ENCODE measurements at regions not wholly inside any gene's neighbourhood (a gene's known extent, or its start where the extent isn't known, plus 50 kb on each side); places are given as distances from the start of the nearest gene placed in this dataset.

- TF ChIP-seq RXRA (IDR thresholded peaks at IDR 0.05; ENCODE audit: borderline replicate concordance, low read depth) = no peak
- no peak for TF ChIP-seq ZBTB33 (IDR thresholded peaks at IDR 0.05; ENCODE audit: borderline replicate concordance, low read depth)
- no peak for TF ChIP-seq SIN3A (IDR thresholded peaks at IDR 0.05; ENCODE audit: borderline replicate concordance, low read depth, low read length)
- TF ChIP-seq CHD2 (IDR thresholded peaks at IDR 0.05; ENCODE audit: low read length, partially characterized antibody) = no peak
- no peak for TF ChIP-seq MAX (IDR thresholded peaks at IDR 0.05; ENCODE audit: low read depth)
- TF ChIP-seq, protein P1, sequence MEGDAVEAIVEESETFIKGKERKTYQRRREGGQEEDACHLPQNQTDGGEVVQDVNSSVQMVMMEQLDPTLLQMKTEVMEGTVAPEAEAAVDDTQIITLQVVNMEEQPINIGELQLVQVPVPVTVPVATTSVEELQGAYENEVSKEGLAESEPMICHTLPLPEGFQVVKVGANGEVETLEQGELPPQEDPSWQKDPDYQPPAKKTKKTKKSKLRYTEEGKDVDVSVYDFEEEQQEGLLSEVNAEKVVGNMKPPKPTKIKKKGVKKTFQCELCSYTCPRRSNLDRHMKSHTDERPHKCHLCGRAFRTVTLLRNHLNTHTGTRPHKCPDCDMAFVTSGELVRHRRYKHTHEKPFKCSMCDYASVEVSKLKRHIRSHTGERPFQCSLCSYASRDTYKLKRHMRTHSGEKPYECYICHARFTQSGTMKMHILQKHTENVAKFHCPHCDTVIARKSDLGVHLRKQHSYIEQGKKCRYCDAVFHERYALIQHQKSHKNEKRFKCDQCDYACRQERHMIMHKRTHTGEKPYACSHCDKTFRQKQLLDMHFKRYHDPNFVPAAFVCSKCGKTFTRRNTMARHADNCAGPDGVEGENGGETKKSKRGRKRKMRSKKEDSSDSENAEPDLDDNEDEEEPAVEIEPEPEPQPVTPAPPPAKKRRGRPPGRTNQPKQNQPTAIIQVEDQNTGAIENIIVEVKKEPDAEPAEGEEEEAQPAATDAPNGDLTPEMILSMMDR (IDR thresholded peaks at IDR 0.05) = no peak
- TF ChIP-seq YY1 (IDR thresholded peaks at IDR 0.05; ENCODE audit: low read depth) = no peak
- TF ChIP-seq TAF1 (IDR thresholded peaks at IDR 0.05; ENCODE audit: borderline replicate concordance, low read depth, low read length) = no peak
- no peak for TF ChIP-seq NFIC (IDR thresholded peaks at IDR 0.05; ENCODE audit: borderline replicate concordance)
- TF ChIP-seq, protein P2, sequence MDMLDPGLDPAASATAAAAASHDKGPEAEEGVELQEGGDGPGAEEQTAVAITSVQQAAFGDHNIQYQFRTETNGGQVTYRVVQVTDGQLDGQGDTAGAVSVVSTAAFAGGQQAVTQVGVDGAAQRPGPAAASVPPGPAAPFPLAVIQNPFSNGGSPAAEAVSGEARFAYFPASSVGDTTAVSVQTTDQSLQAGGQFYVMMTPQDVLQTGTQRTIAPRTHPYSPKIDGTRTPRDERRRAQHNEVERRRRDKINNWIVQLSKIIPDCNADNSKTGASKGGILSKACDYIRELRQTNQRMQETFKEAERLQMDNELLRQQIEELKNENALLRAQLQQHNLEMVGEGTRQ (IDR thresholded peaks at IDR 0.05; ENCODE audit: borderline replicate concordance, low read depth, low read length) = no peak
- no peak for TF ChIP-seq MXI1 (IDR thresholded peaks at IDR 0.05; ENCODE audit: low read depth, low read length)
- TF ChIP-seq, protein P3, sequence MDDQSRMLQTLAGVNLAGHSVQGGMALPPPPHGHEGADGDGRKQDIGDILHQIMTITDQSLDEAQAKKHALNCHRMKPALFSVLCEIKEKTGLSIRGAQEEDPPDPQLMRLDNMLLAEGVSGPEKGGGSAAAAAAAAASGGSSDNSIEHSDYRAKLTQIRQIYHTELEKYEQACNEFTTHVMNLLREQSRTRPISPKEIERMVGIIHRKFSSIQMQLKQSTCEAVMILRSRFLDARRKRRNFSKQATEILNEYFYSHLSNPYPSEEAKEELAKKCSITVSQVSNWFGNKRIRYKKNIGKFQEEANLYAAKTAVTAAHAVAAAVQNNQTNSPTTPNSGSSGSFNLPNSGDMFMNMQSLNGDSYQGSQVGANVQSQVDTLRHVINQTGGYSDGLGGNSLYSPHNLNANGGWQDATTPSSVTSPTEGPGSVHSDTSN (IDR thresholded peaks at IDR 0.05) = no peak
- no peak for TF ChIP-seq ELF1 (IDR thresholded peaks at IDR 0.05)
- no peak for TF ChIP-seq RAD21 (IDR thresholded peaks at IDR 0.05; ENCODE audit: low read length)
Observed at GRCh38 chr3:61414456-61414855, 146.9 kb upstream of the PTPRG start.
